Natural killer cell (primary cell): ENCODE measurements at regions not wholly inside any gene's neighbourhood (a gene's known extent, or its start where the extent isn't known, plus 50 kb on each side); places are given as distances from the start of the nearest gene placed in this dataset.

ENCODE experiments used
- ATAC-seq, 3 donors: fragments of 150-1000 bp in 2 of 3; fragments of 200-7000 bp in 1 of 3; cut with Tn5 transposase; 1 replicate in 1 of 3; 2 replicates in 2 of 3; pipeline ENCODE4 v1.10.0; 2021; ENCODE audit warnings: mild to moderate bottlenecking in 2 of 3, moderate library complexity in 2 of 3
- DNase-seq, 2 donors: peaks; one replicate each; pipeline versions ENCODE4 v3.0.0 to v3.0.0-alpha.2; 2013 to 2021; ENCODE audit warnings: mixed read lengths in 1 of 2
- H3K27ac ChIP-seq: one replicate; pipeline ENCODE4 v1.5.1; 2013; ENCODE audit warnings: mild to moderate bottlenecking, low read length
- H3K27me3 ChIP-seq: one replicate; pipeline ENCODE4 v1.6.1; 2013; ENCODE audit warnings: low read length; ENCODE audit not compliant: control insufficient read depth, insufficient read depth
- H3K36me3 ChIP-seq: one replicate; pipeline ENCODE4 v1.6.1; 2013; ENCODE audit warnings: low read length; ENCODE audit not compliant: control insufficient read depth, insufficient read depth
- H3K4me1 ChIP-seq: one replicate; pipeline ENCODE4 v1.6.1; 2013; ENCODE audit warnings: low read length; ENCODE audit not compliant: control insufficient read depth, insufficient read depth
- H3K4me3 ChIP-seq: one replicate; pipeline ENCODE4 v1.5.1; 2013; ENCODE audit warnings: low read length
- H3K9me3 ChIP-seq: one replicate; pipeline ENCODE4 v1.6.1; 2013; ENCODE audit warnings: low read length; ENCODE audit not compliant: control insufficient read depth, insufficient read depth
- H3K27ac Mint-ChIP-seq, 2 donors: one replicate each; pipeline ENCODE4 v1.8.0; 2022; ENCODE audit warnings: mild to moderate bottlenecking in 2 of 2, mixed read lengths in 2 of 2, moderate library complexity in 1 of 2
- H3K27me3 Mint-ChIP-seq, 2 donors: one replicate each; pipeline ENCODE4 v1.8.0; 2022; ENCODE audit warnings: low read depth in 2 of 2, mixed read lengths in 2 of 2
- H3K36me3 Mint-ChIP-seq: one replicate; pipeline ENCODE4 v1.8.0; 2022; ENCODE audit warnings: mixed read lengths
- H3K4me1 Mint-ChIP-seq, 2 donors: one replicate each; pipeline ENCODE4 v1.8.0; 2022; ENCODE audit warnings: mixed read lengths in 2 of 2
- H3K4me3 Mint-ChIP-seq: one replicate; pipeline ENCODE4 v1.8.0; 2022; ENCODE audit warnings: mild to moderate bottlenecking, moderate library complexity, mixed read lengths
- H3K9me3 Mint-ChIP-seq, 2 donors: one replicate each; pipeline ENCODE4 v1.8.0; 2022; ENCODE audit warnings: mixed read lengths in 2 of 2
- CTCF ChIP-seq: fragments of 200-600 bp; IDR thresholded peaks from one replicate; pipeline ENCODE4 v1.8.0; 2022; ENCODE audit warnings: antibody characterized with exemption
- WGBS: methylation state at CpG from one replicate; pipeline ENCODE4 v1.1.7; 2013; ENCODE audit warnings: missing lambda C conversion rate; ENCODE audit not compliant: insufficient coverage; 5-methylcytosine and 5-hydroxymethylcytosine counted together
- intact Hi-C: fragments of 100-400 bp; cut with micrococcal nuclease; formaldehyde crosslinking; loops from one replicate; pipeline ENCODE4 v1.14.2; 2022

GRCh38 chr12:25872137-25872536, 86.3 kb upstream of the RASSF8 start:
- Mint-ChIP-seq H3K36me3 (no peaks in the 10 kb centered on the region), H3K9me3 (peaks cover 0 to 3% of the 10 kb centered on the region in 2 donors), H3K4me3 (no peak overlapping the region), H3K27me3 (no peaks in the 10 kb centered on the region), H3K4me1 (no peaks in the 10 kb centered on the region), H3K27ac (no peak overlapping the region)
- ATAC-seq (no peak), DNase-seq (no peak)
- intact Hi-C loops, result no loop called here
- Histone ChIP-seq H3K4me3 (no peak overlapping the region), H3K4me1 (no peaks in the 10 kb centered on the region), H3K36me3 (no peaks in the 10 kb centered on the region), H3K9me3 (no peaks in the 10 kb centered on the region), H3K27me3 (no peaks in the 10 kb centered on the region), H3K27ac (no peak overlapping the region)
- no peak for TF ChIP-seq CTCF

- H3K4me1 ChIP-seq, result no peaks in the 10 kb centered on the region
- DNase-seq (no peak), ATAC-seq (no peak)
- no peaks in the 10 kb centered on the region for H3K36me3 ChIP-seq
- TF ChIP-seq CTCF, result no peak
- no peak overlapping the region for H3K4me3 ChIP-seq
- intact Hi-C loops, result no loop called here
- no peak overlapping the region for H3K27ac Mint-ChIP-seq
- no peaks in the 10 kb centered on the region for H3K36me3 Mint-ChIP-seq
- H3K4me3 Mint-ChIP-seq, result no peak overlapping the region
- no peaks in the 10 kb centered on the region for H3K9me3 Mint-ChIP-seq
- no peaks in the 10 kb centered on the region for H3K9me3 ChIP-seq
- no peak overlapping the region for H3K27ac ChIP-seq
- no peaks in the 10 kb centered on the region for H3K27me3 Mint-ChIP-seq
- no peaks in the 10 kb centered on the region for H3K4me1 Mint-ChIP-seq
- WGBS, result 100% methylated on average over 1 of the region's 1 CpG
- H3K27me3 ChIP-seq, result no peaks in the 10 kb centered on the region
These were observed 82.8 kb upstream of the RASSF8 start for GRCh38 chr12:25875661-25876060.

GRCh38 chr12:25876383-25877045, 82.0 kb upstream of the RASSF8 start:
- 96% methylated on average over 2 of the region's 2 CpGs for WGBS
- intact Hi-C loops, result no loop called here
- Mint-ChIP-seq H3K27me3 (peaks cover 0 to under 1% of the 10 kb centered on the region in 2 donors), H3K27ac (no peak overlapping the region), H3K4me3 (no peak overlapping the region), H3K9me3 (no peaks in the 10 kb centered on the region), H3K4me1 (no peaks in the 10 kb centered on the region), H3K36me3 (no peaks in the 10 kb centered on the region)
- no peak for ATAC-seq
- DNase-seq, result no peak
- no peaks in the 10 kb centered on the region for H3K9me3 ChIP-seq
- no peaks in the 10 kb centered on the region for H3K36me3 ChIP-seq
- no peak overlapping the region for H3K27ac ChIP-seq
- no peak overlapping the region for H3K4me3 ChIP-seq
- TF ChIP-seq CTCF, result no peak
- H3K4me1 ChIP-seq, result no peaks in the 10 kb centered on the region
- H3K27me3 ChIP-seq, result no peaks in the 10 kb centered on the region

- no peak overlapping the region for H3K27ac Mint-ChIP-seq
- no peaks in the 10 kb centered on the region for H3K4me1 Mint-ChIP-seq
- no peaks in the 10 kb centered on the region for H3K36me3 Mint-ChIP-seq
- H3K36me3 ChIP-seq, result no peaks in the 10 kb centered on the region
- 100% methylated on average over 1 of the region's 1 CpG for WGBS
- ATAC-seq (no peak), DNase-seq (no peak)
- intact Hi-C loops, result no loop called here
- no peak overlapping the region for H3K4me3 ChIP-seq
- no peaks in the 10 kb centered on the region for H3K4me1 ChIP-seq
- peaks cover 0 to 2% of the 10 kb centered on the region in 2 donors for H3K27me3 Mint-ChIP-seq
- no peak overlapping the region for H3K4me3 Mint-ChIP-seq
- no peaks in the 10 kb centered on the region for H3K27me3 ChIP-seq
- H3K27ac ChIP-seq, result no peak overlapping the region
- no peak for TF ChIP-seq CTCF
- no peaks in the 10 kb centered on the region for H3K9me3 Mint-ChIP-seq
- H3K9me3 ChIP-seq, result no peaks in the 10 kb centered on the region
These were observed 81.0 kb upstream of the RASSF8 start for GRCh38 chr12:25877446-25877845.
